Ammon's horn (tissue), 1 donor: ENCODE measurements at regions not wholly inside any gene's neighbourhood (a gene's known extent, or its start where the extent isn't known, plus 50 kb on each side); places are given as distances from the start of the nearest gene placed in this dataset.
A peak's percentile ranks its signal among the peaks of the same experiment; 100 is the strongest.

ENCODE experiments used
- DNase-seq: peaks from one replicate; pipeline ENCODE4 v3.0.0-alpha.2; 2016; ENCODE audit warnings: low spot score

- no peak for DNase-seq
These were observed 97.2 kb downstream of the TRIM36 start for GRCh38 chr5:115072266-115073064.

DNA sequence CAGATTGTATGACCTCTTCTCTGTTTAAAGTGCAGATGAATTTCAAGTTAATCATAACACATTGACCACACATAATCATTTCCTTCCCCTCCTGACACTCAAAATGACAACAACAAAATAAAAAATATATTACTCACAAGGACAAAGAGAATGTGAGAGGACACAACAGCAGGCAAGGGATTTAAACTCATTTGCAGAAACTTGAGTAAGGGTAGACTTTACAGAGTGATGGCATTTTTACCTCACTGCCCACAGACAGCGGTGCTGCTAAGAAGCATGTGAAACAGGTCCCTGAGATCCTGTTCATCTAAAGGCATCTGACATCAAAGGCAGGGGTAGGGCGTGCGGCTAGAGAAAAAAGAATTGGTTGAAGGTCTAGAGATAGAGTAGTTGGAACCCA lies 99.0 kb downstream of the TRIM36 start:
- DNase-seq, result no peak

- DNase-seq, result peak; percentile 82
These were observed 100.4 kb downstream of the TRIM36 start for GRCh38 chr5:115069087-115069968.

- DNase-seq, result no peak
These were observed 101.2 kb downstream of the TRIM36 start for GRCh38 chr5:115068239-115069086.

DNA sequence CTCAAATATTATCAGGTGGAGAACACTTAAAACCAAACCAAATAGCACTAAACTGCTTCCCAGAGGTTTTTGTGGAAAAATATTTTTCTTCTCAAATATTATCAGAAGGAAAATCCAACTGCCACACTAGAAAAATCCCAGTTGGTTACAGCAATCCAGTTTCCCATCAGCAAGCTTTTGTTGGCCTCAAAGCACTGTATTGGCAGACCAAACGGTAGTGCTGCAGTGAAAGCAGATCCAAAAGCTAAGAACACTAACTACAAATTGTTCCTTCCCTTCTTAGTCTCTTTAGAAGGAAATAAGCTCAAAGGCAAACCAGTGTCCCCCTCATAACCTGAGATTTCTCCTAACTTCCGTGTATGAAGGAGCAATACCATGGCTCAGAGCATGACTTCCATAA lies 105.3 kb downstream of the TRIM36 start:
- DNase-seq, result peak; percentile 40

- DNase-seq, result no peak
These were observed 115.2 kb downstream of the TRIM36 start for GRCh38 chr5:115054387-115054951.

GRCh38 chr5:115052948-115053347 lies 116.8 kb downstream of the TRIM36 start:
- no peak for DNase-seq

DNA sequence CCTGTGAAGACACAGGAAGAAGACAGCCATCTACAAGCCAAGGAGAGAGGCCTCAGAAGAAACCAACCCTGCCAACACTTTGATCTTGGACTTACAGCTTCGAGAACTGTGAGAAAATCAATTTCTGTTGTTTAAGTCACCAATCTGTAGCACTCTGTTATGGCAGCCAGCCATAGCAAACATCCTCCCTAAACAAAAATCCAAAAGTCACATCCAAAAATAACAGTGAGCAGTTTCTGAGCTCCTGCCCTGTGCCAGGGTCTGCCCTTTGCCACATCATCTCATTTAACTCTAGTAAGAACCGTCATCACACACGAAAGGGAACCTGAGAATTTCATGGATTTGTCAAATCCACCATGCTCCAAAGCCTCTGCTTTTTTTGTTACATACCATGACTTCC lies 118.8 kb downstream of the TRIM36 start:
- no peak for DNase-seq

- DNase-seq, result peak; percentile 67
These were observed 135.8 kb downstream of the TRIM36 start for GRCh38 chr5:115033861-115034260.

DNA sequence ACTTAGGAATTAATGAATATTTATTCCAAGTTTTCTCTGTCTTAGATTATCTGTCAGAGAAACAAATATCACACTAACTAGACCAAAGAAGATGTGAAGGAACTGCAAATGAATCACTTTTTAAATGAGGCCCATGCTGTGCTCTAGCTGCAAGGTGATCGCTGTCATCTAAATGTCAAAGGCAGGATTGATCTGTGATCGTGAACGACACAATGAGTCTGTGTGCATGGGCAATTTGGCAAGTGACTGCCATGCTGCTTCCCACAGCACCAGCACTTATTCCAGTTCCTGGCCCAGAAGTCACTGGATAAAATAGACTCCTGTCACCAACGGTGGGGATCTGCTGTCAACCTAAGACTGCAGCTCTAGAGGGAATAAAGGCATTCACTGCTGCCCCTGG lies 141.2 kb downstream of the TRIM36 start:
- no peak for DNase-seq

DNA sequence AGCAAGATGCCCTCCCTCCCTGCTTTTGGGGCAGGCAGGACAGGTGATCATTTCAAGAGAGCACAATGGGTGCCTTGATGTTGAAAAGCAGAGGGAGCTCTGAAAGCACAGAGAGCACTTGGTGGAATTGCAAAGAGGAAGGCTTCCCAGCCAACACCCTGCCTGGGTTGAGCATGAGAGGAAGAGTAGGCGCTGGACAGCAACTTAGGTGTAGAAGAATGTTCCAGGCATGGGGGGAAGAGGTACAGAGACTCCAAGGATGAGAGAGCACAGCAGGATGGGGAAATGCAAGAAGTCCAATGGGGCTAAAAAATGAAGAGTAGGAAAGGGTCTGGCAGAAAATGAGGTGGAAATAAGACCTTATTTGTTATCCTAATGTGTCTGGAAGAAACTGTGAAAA lies 144.8 kb downstream of the TRIM36 start:
- no peak for DNase-seq

DNA sequence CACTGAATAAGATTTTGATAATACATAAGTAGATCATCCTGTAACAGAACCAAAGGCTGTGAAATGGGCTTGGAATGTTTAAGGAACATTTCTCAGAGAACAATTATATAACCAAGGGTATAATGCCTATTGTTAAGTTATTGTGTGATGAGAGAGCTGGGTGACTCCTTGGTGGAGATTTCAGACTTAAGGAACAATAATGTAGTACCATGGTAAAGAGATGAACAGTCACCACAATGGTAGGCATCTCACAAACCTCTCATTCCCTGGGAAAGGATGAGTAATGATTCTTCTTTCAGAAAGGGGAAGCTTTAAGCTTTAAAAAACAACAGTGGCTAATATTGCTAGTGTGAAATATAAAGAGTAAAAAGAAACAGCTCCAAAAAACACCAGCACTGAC lies 147.4 kb downstream of the TRIM36 start:
- no peak for DNase-seq

GRCh38 chr5:115016646-115017045 lies 153.1 kb downstream of the TRIM36 start:
- DNase-seq, result no peak

DNA sequence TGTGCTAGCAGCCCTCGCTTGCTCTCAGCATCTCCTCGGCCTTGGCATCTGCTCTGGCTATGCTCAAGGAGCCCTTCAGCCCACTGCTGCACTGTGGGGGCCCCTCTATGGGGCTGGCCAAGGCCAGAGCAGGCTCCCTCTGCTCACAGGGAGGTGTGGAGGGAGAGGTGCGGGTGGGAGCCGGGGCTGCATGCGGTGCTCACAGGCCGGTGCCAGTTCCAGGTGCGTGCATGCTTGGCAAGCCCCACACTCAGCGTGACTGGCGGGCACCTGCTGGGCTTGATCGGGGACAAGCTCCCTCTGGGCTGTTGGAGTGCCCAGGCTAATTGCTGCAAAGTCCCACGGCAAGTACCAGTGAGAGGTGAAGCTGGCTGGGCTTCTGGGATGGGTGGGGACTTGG lies 170.5 kb downstream of the TRIM36 start:
- DNase-seq, result no peak

- DNase-seq, result no peak
These were observed 180.2 kb downstream of the TRIM36 start for GRCh38 chr5:114989512-114989911.

DNA sequence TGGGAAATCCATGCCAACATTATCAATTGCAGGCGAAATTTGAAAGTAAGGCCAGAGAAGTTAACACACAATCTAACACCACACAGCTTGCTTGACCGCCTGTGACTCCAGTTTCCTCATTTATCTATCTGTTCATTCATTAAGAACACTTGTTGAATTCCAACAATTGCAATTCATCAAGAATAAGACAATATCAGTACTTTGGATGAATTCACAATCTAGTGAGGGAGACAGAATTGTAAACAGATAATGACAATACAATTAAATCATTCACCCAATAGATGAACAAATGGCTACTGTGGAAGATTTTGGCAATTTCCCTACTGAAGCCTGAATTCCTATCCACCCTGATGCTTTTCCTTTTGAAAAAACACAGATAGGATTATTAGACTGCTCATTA lies 181.6 kb downstream of the TRIM36 start:
- peak; percentile 21 for DNase-seq

DNA sequence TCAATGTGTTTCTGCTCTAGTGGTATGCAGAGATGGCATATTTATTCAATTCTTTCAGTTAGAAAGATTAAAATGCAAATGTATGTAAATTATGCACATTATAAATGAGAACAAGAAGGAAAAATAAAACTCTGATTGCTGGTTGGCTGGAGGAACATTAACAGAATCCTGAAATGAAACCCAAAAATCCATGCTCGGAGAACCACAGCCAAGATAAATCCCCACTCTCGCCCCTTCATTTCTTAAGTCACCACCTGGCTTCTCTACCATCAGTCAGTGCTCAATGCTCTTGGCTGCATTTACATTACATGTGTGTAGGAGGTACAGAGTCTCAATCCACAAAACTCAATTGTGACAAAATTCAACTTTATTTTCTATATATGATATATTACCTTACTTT lies 184.9 kb downstream of the TRIM36 start:
- peak; percentile 4 for DNase-seq

GRCh38 chr5:114981111-114981510 lies 188.6 kb downstream of the TRIM36 start:
- peak; percentile 9 for DNase-seq

- no peak for DNase-seq
These were observed 191.6 kb downstream of the TRIM36 start for GRCh38 chr5:114977979-114978573.

DNA sequence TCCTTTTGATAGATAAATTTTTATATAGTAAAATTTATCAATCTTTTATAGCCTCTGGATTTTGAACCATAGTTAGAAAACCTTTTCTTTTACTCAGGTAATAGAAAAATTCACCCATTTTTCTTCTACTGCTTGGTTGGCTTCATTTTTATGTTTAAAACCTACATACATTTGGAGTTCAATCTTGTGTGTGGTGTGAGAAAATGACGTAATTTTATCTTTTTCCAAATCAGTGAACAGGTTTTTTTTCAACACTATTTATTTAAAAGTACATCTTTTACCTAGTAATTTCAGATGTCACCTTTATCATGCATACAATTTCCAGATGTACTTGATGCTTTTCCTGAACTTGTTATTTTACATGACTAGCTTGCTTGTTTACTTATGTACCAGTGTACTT lies 200.2 kb downstream of the TRIM36 start:
- DNase-seq, result no peak

DNA sequence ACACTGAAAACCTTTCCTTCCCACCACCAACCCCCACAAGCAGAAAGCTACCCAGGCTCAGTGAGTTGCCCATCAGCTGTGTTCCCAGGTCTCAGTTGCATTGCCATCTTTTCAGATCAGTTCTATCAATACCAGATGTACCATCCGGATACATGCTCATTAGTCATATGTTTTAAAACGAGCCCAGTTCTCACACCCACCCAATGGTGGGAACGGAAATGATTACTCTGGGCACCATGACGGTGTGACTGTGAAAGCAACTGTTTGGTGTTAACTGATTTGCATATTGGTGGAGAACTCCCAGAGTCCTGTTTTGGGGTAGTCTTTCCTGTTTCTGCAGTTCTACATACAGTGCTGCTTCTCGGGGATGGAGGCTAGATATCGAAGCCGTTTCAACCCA lies 212.3 kb downstream of the TRIM36 start:
- DNase-seq, result peak; percentile 70

GRCh38 chr5:114953565-114953964 lies 216.1 kb downstream of the TRIM36 start:
- no peak for DNase-seq
